GM13977 (cell line): ENCODE measurements at regions not wholly inside any gene's neighbourhood (a gene's known extent, or its start where the extent isn't known, plus 50 kb on each side); places are given as distances from the start of the nearest gene placed in this dataset.

Experiments used
- DNase-seq: peaks from one replicate; pipeline ENCODE4 v3.0.0; 2012; ENCODE audit warnings: low spot score
- CTCF ChIP-seq: IDR thresholded peaks from 2 replicates; pipeline ENCODE4 v1.5.1; 2012; ENCODE audit warnings: mild to moderate bottlenecking, control low read depth; ENCODE audit not compliant: insufficient read depth; ENCODE audit errors: extremely low read depth, missing control alignments
- in situ Hi-C: fragments of 300-500 bp; cut with MboI; formaldehyde crosslinking; loops from one replicate; pipeline ENCODE4 v1.12.0; 2022; ENCODE audit warnings: low sequenced_read_pairs, low pct_unique_long_range_greater_than_20kb, mixed read lengths, inconsistent platforms; ENCODE audit not compliant: unreplicated experiment

DNA sequence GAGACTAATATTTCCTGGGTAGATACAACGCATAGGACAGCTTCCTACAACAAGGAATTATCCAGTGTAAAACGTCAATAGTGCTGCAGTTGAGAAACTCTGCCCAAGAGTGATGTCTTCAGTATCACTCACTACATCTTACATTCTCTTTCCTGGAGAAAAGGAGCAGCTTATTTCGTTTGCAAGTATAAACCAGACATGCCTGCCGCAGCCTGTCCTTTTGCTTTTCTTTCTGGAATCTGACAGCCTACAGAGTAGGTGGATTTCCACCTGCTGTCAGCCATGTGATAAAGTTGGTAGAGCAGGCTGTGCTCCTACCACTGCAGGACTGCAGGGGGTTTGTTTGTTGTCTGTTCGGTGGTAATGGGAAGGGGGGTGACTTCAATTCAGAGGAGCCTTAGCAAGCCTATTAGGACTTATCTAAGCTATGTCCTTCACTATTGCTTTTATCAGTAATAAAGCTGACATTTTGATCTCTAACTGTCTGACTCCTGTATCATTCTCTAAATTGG lies 439.1 kb downstream of the GRB14 start:
- no peak for DNase-seq
- in situ Hi-C loops, result no loop called here
- TF ChIP-seq CTCF, result no peak

GRCh38 chr2:164178835-164179465 lies 442.3 kb downstream of the GRB14 start:
- no peak for DNase-seq
- in situ Hi-C loops, result no loop called here
- TF ChIP-seq CTCF, result no peak

DNA sequence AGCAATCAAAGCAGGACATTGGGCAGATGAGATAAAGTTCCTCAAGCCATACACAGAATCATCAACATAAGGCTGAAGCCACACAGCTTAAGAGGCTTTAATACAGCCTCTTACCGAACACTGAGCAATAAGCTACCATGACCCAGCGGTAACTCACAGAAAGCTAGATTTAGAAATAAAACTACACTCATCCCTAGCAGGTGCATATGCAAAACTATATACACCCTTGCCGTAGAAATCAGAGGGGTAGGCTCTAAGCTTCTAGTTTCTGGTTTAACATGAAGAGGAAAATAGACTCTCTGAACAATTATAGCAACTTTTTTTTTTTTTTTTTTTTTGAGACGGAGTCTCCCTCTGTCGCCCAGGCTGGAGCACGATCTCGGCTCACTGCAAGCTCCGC lies 428.8 kb upstream of the FIGN start:
- no peak for DNase-seq
- in situ Hi-C loops, result no loop called here
- no peak for TF ChIP-seq CTCF

- TF ChIP-seq CTCF, result no peak
- in situ Hi-C loops, result no loop called here
- DNase-seq, result no peak
Observed at GRCh38 chr2:164155558-164155957, 419.8 kb upstream of the FIGN start.

GRCh38 chr2:164151522-164151921 lies 415.7 kb upstream of the FIGN start:
- no peak for TF ChIP-seq CTCF
- in situ Hi-C loops, result no loop called here
- no peak for DNase-seq

DNA sequence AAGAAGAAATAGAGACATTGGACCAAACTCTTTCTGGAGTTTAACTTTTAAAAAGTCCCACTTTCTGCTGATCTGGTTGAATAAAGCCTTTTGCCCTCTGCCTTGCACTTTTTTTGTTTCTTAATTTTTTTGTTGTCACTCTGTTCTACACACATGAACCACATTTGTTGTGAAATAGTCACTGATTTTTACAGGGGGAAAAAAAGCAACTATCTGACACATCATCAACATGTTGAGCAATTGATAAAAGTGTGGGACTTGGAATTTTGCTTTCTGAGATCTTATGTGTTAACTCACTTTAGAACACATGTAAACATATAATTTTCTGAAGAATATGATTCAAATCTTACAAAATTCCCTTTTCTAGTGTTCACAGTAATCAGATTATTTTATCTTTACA lies 414.8 kb upstream of the FIGN start:
- in situ Hi-C loops, result no loop called here
- no peak for DNase-seq
- no peak for TF ChIP-seq CTCF
